Keratinocyte (primary cell): ENCODE measurements at regions not wholly inside any gene's neighbourhood (a gene's known extent, or its start where the extent isn't known, plus 50 kb on each side); places are given as distances from the start of the nearest gene placed in this dataset.

Experiments used
- DNase-seq: peaks from one replicate; pipeline ENCODE4 v3.0.0-alpha.2; 2011; ENCODE audit warnings: low read depth, missing footprints, low spot score
- FAIRE-seq: peaks from 2 replicates; lab custom pipeline; 2011; peaks lifted over from hg19 to GRCh38; lab: Jason Lieb, UNC
- H2AFZ ChIP-seq: 2 replicates; pipeline ENCODE4 v1.6.0; 2012; ENCODE audit warnings: low read length, control low read depth, inconsistent platforms; ENCODE audit not compliant: control insufficient read depth
- H3K27ac ChIP-seq: 2 replicates; pipeline ENCODE4 v1.5.1; 2011; ENCODE audit warnings: low read length; ENCODE audit not compliant: control insufficient read depth, insufficient read depth
- H3K27me3 ChIP-seq: 3 replicates; pipeline ENCODE4 v1.6.0; 2011; ENCODE audit warnings: low read length; ENCODE audit not compliant: control insufficient read depth, insufficient read depth; ENCODE audit errors: extremely low read depth
- H3K36me3 ChIP-seq, 2 experiments: 2 replicates in 1 of 2; 3 replicates in 1 of 2; pipeline ENCODE4 v1.5.1; 2011; ENCODE audit warnings: low read length in 2 of 2, mild to moderate bottlenecking in 1 of 2; ENCODE audit not compliant: control insufficient read depth in 2 of 2, insufficient read depth in 2 of 2; ENCODE audit errors: extremely low read depth in 1 of 2
- H3K4me1 ChIP-seq: 3 replicates; pipeline ENCODE4 v1.5.1; 2011; ENCODE audit warnings: low read length; ENCODE audit not compliant: control insufficient read depth, insufficient read depth; ENCODE audit errors: extremely low read depth
- H3K4me2 ChIP-seq: 3 replicates; pipeline ENCODE4 v1.6.0; 2011; ENCODE audit warnings: low read depth, low read length; ENCODE audit not compliant: control insufficient read depth, insufficient read depth; ENCODE audit errors: extremely low read depth
- H3K4me3 ChIP-seq, 3 experiments: fragments of 200-600 bp in 1 of 3; sonication (generic) in 1 of 3; 2 replicates in 2 of 3; 3 replicates in 1 of 3; pipeline ENCODE4 v1.5.1; 2011 to 2016; ENCODE audit warnings: low read length in 3 of 3, mild to moderate bottlenecking in 3 of 3, control low read depth in 2 of 3, inconsistent platforms in 1 of 3, low read depth in 1 of 3, mixed read lengths in 1 of 3, mixed run types in 1 of 3, moderate library complexity in 1 of 3; ENCODE audit not compliant: control insufficient read depth in 2 of 3, insufficient read depth in 2 of 3; ENCODE audit errors: extremely low read depth in 1 of 3
- H3K79me2 ChIP-seq: 2 replicates; pipeline ENCODE4 v1.6.0; 2012; ENCODE audit warnings: low read length; ENCODE audit not compliant: control insufficient read depth, insufficient read depth
- H3K9ac ChIP-seq: 3 replicates; pipeline ENCODE4 v1.6.0; 2011; ENCODE audit warnings: low read length; ENCODE audit not compliant: control insufficient read depth, insufficient read depth; ENCODE audit errors: extremely low read depth
- H3K9me1 ChIP-seq: 3 replicates; pipeline ENCODE4 v1.6.0; 2011; ENCODE audit warnings: low read length; ENCODE audit not compliant: control insufficient read depth, insufficient read depth; ENCODE audit errors: extremely low read depth
- H3K9me3 ChIP-seq: 2 replicates; pipeline ENCODE4 v1.5.1; 2012; ENCODE audit warnings: low read depth, low read length; ENCODE audit not compliant: control insufficient read depth
- H4K20me1 ChIP-seq: 3 replicates; pipeline ENCODE4 v1.6.0; 2011; ENCODE audit warnings: low read length; ENCODE audit not compliant: control insufficient read depth, insufficient read depth; ENCODE audit errors: extremely low read depth
- CTCF ChIP-seq, 3 experiments: IDR thresholded peaks in 1 of 3; conservative IDR thresholded peaks in 1 of 3; optimal IDR thresholded peaks in 1 of 3; 2 replicates in 2 of 3; 3 replicates in 1 of 3; pipeline versions ENCODE3 to v1.5.1; 2011; ENCODE audit warnings: low read length in 3 of 3, mild to moderate bottlenecking in 3 of 3, moderate library complexity in 2 of 3, control low read depth in 1 of 3, inconsistent platforms in 1 of 3; ENCODE audit not compliant: insufficient read depth in 2 of 3; ENCODE audit errors: extremely low read depth in 1 of 3
- EZH2 ChIP-seq: IDR thresholded peaks from one replicate; pipeline ENCODE4 v1.6.1; 2012; ENCODE audit warnings: inconsistent platforms, mild to moderate bottlenecking, low read length, moderate library complexity
- dilution Hi-C: fragments of 300-500 bp; cut with MboI; formaldehyde crosslinking; loops from one replicate; pipeline ENCODE4 v1.7.0; 2020; ENCODE audit warnings: low sequenced_read_pairs; ENCODE audit not compliant: extremely low pct_ligation_motif_present

- H3K9ac ChIP-seq: no peak overlapping the region
- no peak overlapping the region for H3K27ac ChIP-seq
- no peaks in the 10 kb centered on the region for H3K27me3 ChIP-seq
- FAIRE-seq (no peak), DNase-seq (no peak)
- H3K79me2 ChIP-seq: no peaks in the 10 kb centered on the region
- H3K36me3 ChIP-seq: no peaks in the 10 kb centered on the region
- dilution Hi-C loops: no loop called here
- H3K4me1 ChIP-seq: no peaks in the 10 kb centered on the region
- no peaks in the 10 kb centered on the region for H4K20me1 ChIP-seq
- H2AFZ ChIP-seq: no peak overlapping the region
- H3K9me1 ChIP-seq: no peaks in the 10 kb centered on the region
- H3K4me2 ChIP-seq: no peak overlapping the region
- H3K4me3 ChIP-seq: no peak overlapping the region
- TF ChIP-seq CTCF (optimal IDR thresholded peaks at IDR 0.05 in 1 of 3, IDR thresholded peaks at IDR 0.05 in 1 of 3, conservative IDR thresholded peaks at IDR 0.05 in 1 of 3; ENCODE audit: extremely low read depth in 1 of 3, insufficient read depth in 2 of 3, low read length in 3 of 3) (no peak), EZH2 (no peak)
- no peaks in the 10 kb centered on the region for H3K9me3 ChIP-seq
Observed at GRCh38 chr2:8489751-8490150, 192.1 kb upstream of the ID2 start.

DNA sequence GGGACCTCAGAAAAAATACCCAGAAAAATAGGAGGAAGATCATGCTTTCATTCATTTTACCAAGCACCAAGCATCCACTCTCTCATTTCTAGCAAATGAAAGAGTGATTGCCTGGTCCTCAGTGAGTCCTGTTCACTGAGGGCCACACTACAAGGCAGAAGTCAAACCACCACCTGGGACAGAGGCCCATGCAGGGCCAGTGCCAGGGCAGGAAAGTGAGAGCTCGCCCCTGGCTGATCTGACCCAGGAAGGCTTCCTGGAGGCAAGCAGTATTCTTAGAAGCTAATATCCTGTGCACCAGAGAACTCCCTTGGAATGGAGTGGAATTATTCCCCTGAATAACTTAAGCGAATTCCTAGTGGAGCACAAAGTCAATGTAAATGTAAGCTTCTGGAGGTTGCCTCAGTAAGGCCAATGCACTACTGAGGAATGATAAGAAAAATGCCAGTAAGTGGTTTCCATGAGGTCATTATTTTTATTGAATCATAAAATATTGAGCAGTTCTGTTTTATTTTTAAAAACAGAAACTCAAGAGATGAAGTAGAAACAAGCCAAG lies 191.6 kb upstream of the ID2 start:
- Histone ChIP-seq H3K36me3 (no peaks in the 10 kb centered on the region), H3K27me3 (no peaks in the 10 kb centered on the region), H3K79me2 (no peaks in the 10 kb centered on the region), H3K9ac (no peak overlapping the region), H2AFZ (no peak overlapping the region), H4K20me1 (no peaks in the 10 kb centered on the region), H3K4me3 (no peak overlapping the region), H3K9me3 (no peaks in the 10 kb centered on the region), H3K9me1 (no peaks in the 10 kb centered on the region), H3K4me2 (no peak overlapping the region), H3K27ac (no peak overlapping the region), H3K4me1 (no peaks in the 10 kb centered on the region)
- TF ChIP-seq EZH2: no peak
- no peak for TF ChIP-seq CTCF (optimal IDR thresholded peaks at IDR 0.05 in 1 of 3, IDR thresholded peaks at IDR 0.05 in 1 of 3, conservative IDR thresholded peaks at IDR 0.05 in 1 of 3; ENCODE audit: extremely low read depth in 1 of 3, insufficient read depth in 2 of 3, low read length in 3 of 3)
- DNase-seq (no peak), FAIRE-seq (no peak)
- dilution Hi-C loops: no loop called here
